ENCODE measurements at regions not wholly inside any gene's neighbourhood (a gene's known extent, or its start where the extent isn't known, plus 50 kb on each side); places are given as distances from the start of the nearest gene placed in this dataset.

DNA sequence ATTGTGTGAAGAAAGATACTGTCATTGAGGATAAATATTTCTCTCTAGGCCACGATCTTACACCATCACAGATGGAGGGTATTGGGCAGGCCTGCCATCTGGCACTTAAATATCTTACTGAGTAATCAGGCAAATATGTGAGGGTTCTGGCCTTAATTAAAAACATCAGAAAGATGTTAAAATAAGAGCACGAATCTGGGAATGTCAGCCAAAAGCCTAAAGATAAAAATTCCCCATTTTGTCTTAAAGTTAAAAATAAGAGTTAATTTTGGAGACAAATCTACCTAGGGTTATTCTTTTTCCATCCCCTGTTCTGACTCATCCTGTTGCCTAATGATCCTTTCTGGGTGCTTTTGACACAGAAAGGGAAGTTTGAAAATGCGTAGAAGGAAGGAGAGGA is 121.0 kb downstream of the SUCLG1 start:
- no peak overlapping the region for H3K4me3 ChIP-seq (ENCODE audit: low read depth in 2 of 2, low read length in 2 of 2)
- H3K36me3 ChIP-seq (ENCODE audit: control insufficient read depth, insufficient read depth, low read length) = no peaks in the 10 kb centered on the region
- in situ Hi-C loops (cut with HindIII; ENCODE audit: low pct_unique_long_range_greater_than_20kb, low sequenced_read_pairs) (no loop called here), intact Hi-C loops (cut with micrococcal nuclease; ENCODE audit: unreplicated experiment) (loop anchor here (10.0 kb wide), 1 partner anchor 87 kb away; no protein-coding TSS in a partner anchor)
- ATAC-seq (no peak), DNase-seq (ENCODE audit: low read depth, low spot score) (no peak)
- no peaks in the 10 kb centered on the region for H3K27me3 ChIP-seq (ENCODE audit: control insufficient read depth, insufficient read depth, low read length)
- CTCF ChIA-PET = no interaction called here
- H3K4me1 ChIP-seq (ENCODE audit: control insufficient read depth, insufficient read depth, low read length) = no peaks in the 10 kb centered on the region
- no peak overlapping the region for H3K27ac ChIP-seq (ENCODE audit: low read length)
- TF ChIP-seq CTCF (IDR thresholded peaks at IDR 0.05) (no peak), SIN3A (IDR thresholded peaks at IDR 0.05; ENCODE audit: borderline replicate concordance, insufficient read depth, low read depth, low read length) (no peak), TCF7L2 (IDR thresholded peaks at IDR 0.05; ENCODE audit: low read depth, low read length) (no peak), POLR2AphosphoS5 (IDR thresholded peaks at IDR 0.05; ENCODE audit: low read depth, low read length) (no peak)
- TF ChIP-seq, protein P1, sequence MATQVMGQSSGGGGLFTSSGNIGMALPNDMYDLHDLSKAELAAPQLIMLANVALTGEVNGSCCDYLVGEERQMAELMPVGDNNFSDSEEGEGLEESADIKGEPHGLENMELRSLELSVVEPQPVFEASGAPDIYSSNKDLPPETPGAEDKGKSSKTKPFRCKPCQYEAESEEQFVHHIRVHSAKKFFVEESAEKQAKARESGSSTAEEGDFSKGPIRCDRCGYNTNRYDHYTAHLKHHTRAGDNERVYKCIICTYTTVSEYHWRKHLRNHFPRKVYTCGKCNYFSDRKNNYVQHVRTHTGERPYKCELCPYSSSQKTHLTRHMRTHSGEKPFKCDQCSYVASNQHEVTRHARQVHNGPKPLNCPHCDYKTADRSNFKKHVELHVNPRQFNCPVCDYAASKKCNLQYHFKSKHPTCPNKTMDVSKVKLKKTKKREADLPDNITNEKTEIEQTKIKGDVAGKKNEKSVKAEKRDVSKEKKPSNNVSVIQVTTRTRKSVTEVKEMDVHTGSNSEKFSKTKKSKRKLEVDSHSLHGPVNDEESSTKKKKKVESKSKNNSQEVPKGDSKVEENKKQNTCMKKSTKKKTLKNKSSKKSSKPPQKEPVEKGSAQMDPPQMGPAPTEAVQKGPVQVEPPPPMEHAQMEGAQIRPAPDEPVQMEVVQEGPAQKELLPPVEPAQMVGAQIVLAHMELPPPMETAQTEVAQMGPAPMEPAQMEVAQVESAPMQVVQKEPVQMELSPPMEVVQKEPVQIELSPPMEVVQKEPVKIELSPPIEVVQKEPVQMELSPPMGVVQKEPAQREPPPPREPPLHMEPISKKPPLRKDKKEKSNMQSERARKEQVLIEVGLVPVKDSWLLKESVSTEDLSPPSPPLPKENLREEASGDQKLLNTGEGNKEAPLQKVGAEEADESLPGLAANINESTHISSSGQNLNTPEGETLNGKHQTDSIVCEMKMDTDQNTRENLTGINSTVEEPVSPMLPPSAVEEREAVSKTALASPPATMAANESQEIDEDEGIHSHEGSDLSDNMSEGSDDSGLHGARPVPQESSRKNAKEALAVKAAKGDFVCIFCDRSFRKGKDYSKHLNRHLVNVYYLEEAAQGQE (IDR thresholded peaks at IDR 0.05; ENCODE audit: insufficient read depth in 1 of 2, low read depth in 2 of 2, low read length in 1 of 2) = no peak
- BruUV-seq (replicated peaks) = no TSS peak
- no peaks in the 10 kb centered on the region for H3K9me3 ChIP-seq (ENCODE audit: control insufficient read depth, insufficient read depth, low read depth, low read length)
- POLR2A ChIA-PET = no interaction called here

GRCh38 chr2:84327645-84328249 is 131.3 kb downstream of the SUCLG1 start:
- Histone ChIP-seq H3K9me3 (ENCODE audit: control insufficient read depth, insufficient read depth, low read depth, low read length) (no peaks in the 10 kb centered on the region), H3K27ac (ENCODE audit: low read length) (no peak overlapping the region), H3K36me3 (ENCODE audit: control insufficient read depth, insufficient read depth, low read length) (no peaks in the 10 kb centered on the region), H3K4me1 (ENCODE audit: control insufficient read depth, insufficient read depth, low read length) (no peaks in the 10 kb centered on the region), H3K27me3 (ENCODE audit: control insufficient read depth, insufficient read depth, low read length) (no peaks in the 10 kb centered on the region), H3K4me3 (ENCODE audit: low read depth in 2 of 2, low read length in 2 of 2) (no peak overlapping the region)
- ATAC-seq (no peak), DNase-seq (ENCODE audit: low read depth, low spot score) (no peak)
- no TSS peak for BruUV-seq (replicated peaks)
- ChIA-PET POLR2A (no interaction called here), CTCF (no interaction called here)
- intact Hi-C loops (cut with micrococcal nuclease; ENCODE audit: unreplicated experiment) = no loop called here
- TF ChIP-seq CTCF (IDR thresholded peaks at IDR 0.05) = no peak
- no peak for TF ChIP-seq SIN3A (IDR thresholded peaks at IDR 0.05; ENCODE audit: borderline replicate concordance, insufficient read depth, low read depth, low read length)
- TF ChIP-seq, protein P1 (IDR thresholded peaks at IDR 0.05; ENCODE audit: insufficient read depth in 1 of 2, low read depth in 2 of 2, low read length in 1 of 2) = no peak
- TF ChIP-seq TCF7L2 (IDR thresholded peaks at IDR 0.05; ENCODE audit: low read depth, low read length) = no peak
- TF ChIP-seq POLR2AphosphoS5 (IDR thresholded peaks at IDR 0.05; ENCODE audit: low read depth, low read length) = no peak
- in situ Hi-C loops (cut with HindIII; ENCODE audit: low pct_unique_long_range_greater_than_20kb, low sequenced_read_pairs) = no loop called here

All from Panc1 (cell line).